ENCODE measurements at regions not wholly inside any gene's neighbourhood (a gene's known extent, or its start where the extent isn't known, plus 50 kb on each side); places are given as distances from the start of the nearest gene placed in this dataset.

DNA sequence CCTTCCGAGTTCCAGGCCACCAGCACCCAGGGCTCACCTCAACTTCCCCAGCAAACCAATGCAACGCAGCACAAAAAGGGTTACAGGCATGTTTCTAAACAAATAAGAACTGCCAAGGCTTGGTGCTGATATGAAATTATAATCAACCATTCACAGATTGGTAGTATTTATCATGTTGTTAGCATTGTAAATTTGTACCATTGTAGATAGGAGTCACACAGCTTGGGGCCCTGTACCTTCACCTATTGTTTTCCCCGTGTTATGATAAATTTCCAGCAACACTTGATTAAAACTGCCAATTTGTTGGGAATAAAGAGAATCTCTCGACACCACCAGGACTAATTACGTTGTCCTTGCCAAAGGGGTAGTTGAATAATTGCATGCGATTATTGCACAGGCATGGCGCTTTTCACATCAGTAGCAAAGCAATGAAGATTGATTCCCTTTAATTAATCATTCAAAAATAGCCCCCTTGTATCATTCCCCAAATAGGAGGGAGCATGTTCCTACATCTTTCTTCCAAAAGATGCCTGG is 454.1 kb downstream of the ZNF608 start:
- no peak for DNase-seq

DNA sequence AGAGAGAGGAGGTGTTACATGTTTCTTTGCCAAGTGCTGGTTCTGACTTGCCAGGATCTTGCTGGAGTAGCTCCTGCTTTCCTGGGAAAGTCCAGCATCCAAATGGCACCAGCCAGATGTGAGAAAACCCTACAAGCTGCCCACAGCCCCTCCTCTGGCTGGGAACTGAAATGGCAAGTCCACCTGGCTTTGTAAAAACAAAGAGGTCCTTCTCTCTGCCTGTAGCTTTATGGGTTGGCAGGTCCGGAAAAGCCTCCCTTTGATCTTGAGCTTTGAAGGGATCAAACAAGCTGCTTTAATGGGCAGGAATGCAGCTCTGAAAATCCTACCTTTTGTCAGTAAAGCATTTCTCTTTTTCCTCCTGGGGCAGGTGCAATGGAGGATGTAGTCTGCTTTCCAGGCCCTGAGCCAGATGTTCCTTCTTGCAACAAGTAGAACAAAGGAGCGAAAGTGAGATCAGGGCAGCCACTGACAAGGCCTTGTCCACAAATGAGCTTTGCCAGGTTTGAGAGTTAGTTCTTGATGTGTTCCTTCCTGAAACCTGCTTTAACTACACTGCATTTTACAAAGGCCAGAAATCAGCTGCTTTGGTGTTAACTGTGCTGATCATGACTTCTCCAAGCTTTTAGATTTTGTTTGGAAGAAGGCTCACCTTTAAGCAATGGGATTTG is 456.7 kb downstream of the ZNF608 start:
- DNase-seq = no peak

DNA sequence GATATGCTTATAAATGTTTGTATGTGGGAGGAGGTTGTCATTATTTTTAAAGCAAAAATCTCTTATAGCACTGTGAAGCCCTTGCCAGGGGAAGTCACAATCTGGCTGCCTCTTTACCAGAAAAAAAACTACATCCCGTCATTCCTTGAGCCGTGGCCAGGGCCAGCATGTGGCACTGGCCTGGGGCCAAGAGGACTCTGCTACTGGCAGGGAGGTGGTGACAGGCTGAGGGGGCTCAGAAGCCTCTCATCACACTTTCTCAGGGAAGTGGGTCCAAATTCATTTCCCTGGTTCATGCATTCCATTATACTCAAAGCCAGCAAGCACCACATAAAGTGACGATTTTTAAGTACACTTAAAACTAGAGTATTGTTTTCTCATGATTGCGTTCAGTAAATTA is 457.3 kb downstream of the ZNF608 start:
- DNase-seq = no peak

DNA sequence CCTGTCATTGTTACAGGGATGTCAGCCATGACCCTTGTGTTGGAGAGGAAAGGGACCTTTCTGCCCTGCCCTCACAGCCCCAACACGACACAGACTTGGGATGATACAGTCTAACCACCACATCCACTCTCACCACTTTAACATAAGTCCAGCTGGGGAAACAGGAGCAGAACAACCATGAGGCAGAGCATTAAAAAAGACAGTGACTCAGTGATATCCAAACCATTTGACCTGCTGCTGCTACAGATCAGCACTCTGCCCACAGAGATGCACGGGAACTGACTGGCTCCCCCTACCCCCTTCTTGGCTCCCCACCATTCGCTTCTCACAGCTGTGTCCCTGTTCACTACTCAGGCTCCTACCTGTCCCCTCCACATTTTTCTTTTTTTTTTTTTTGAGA is 458.6 kb downstream of the ZNF608 start:
- DNase-seq = no peak

DNA sequence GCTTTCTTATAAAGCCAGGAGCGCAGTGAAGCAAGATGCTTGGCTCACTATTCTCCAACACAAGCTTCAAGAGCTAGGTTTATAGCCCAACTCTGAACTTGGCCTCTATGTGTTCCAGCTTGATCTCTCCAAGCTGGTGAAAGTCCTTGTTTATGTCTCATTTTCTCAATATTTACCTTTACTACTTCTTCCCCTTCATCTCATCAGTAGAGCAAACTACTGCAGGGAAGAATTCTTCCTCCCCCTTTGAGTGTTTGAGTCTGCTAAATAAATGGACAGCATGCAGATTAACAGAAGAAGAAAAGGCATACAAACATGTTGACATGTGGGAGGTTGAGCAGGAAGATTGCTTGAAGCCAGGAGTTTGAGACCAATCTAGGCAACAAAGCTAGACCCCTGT is 460.7 kb downstream of the ZNF608 start:
- no peak for DNase-seq

DNA sequence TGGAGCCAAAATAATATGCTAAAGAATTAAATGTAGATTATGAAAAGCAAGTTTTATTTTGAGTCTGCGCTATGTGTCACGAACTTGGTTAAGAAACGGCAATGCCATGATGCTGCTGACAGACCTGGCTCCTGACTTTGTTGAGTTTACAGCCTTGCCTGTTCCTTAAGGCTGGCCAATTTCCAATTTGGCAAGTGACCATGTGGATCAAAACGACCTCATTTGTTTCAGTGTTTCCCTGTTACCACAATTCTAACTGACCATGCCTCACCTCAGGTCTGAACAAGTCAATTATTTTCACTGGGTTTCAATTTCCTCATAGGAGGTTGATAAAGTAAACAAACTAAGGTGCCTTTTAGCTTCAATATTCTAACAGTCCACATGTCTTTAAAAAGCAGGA is 461.4 kb downstream of the ZNF608 start:
- no peak for DNase-seq

DNA sequence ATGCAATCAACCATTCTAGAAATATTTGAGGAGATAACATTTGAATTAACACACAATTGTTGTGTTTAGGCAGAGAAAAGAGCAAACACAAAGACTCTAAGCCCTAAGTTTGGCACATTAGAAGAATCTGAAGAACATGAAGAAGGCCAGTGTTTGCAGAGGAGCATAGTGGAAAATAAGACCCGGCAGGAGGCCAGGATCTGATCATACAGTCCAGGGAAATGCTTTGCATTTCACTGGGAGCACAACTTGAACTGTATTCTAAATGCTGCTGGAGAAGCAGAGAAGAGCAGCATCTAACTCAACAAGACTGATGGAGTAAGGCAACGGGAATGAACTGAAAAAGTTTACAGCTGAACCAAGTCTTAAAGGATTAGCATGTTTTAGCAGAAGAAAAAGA is 463.4 kb downstream of the ZNF608 start:
- no peak for DNase-seq

DNA sequence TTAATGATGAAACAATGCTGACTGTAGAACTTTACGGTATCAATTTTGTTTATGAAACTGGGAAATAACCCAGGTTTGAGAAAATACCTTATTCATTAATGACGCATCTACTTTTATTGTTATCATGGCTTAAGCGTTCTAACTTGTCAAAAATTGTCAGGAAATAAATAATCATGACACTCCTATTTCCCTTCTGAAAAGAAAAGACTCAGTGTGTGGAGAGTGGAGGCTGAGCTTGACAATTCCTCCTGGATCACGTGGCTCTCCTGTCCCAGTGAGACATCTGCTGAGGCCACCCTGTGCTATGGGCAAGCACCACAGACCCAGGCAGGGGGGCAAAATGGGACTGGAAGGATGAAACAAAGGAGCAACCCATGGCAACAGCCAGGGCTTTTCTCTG is 466.4 kb downstream of the ZNF608 start:
- DNase-seq = no peak

DNA sequence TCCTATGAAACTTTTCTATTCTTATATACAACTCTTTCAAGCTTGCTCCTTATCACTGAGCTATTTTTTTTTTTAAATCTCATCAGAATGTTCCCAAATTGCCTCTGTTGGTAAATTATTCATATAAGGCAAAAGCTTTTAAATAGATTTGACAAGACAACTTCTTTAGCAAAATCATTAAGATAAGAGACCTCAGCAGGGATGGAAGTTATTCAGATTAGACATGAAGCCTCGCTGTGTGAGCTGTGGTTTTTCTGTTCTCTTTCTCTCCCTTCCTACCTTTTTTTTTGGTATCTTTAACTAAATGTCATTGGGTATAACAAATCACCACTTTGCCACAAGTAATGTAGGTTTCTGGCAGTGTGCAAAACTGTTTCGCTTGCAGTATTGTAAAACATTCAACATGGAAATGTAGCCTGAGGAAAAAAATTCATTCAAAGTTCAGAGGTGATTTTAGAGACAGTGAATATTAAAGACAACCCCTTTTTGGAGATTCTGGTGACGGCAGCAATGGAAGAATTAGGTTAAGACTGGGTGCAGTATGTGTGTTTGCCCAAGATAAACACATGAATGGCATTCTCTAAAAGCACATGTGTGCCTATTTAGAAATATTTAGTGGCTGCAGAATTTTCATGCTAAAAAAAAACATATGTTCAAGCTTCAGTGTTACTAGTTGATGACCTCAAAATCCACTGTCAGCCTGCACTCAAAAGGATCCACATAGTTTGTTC is 467.1 kb downstream of the ZNF608 start:
- DNase-seq = no peak

DNA sequence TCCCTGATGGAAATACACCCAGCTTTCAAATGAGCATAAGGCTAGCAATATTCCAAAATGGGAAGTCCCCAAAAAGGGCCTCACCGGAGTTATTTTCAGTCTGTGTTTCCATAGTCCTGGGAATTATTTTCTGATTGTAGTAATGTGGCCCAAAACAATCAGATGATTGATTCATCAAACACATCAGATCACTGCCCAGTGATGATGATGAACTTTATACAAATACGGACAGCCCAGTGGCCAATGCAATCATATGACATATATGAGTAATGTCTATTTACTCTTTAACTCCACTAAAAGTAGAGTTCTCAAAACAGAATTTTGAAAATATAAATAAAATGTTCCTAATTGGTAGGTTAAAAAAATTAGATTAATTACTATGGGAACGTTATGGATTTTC is 467.8 kb downstream of the ZNF608 start:
- DNase-seq = no peak

DNA sequence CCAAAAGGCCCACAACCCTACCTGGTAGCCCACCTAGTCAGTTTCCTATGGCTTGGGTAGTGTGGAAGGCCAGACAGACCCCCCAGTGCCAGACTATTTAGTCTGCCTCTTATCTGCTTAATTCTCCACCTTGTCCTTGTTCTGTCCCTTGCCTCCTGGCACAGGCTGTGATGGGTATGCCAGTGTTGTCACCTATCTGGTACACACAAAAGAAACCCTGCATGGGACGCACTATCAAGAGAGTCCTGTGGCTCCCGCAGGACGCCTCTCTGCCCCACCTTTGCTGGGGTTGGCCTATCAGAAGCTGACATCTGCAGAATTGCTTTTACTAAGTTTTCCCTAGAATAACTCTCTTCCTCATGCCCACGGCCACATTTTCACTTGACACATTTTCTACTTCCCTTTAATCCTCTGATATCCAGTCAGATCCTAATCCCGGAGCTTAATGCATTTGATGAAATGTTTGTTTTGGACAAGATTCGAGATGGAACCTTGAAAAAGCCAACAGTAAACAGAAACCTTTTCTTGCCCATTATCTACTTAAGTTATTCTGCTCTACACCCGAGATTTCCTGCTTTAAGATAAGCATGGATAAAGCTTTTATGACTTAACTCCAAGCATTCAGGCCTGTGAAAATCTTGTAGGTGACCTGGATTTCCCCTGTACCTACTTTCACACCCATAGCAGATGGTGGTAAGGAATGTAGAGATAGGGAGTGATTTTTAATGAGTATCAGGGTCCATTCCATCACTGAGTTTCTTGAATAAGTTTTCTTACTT is 468.5 kb downstream of the ZNF608 start:
- no peak for DNase-seq

DNA sequence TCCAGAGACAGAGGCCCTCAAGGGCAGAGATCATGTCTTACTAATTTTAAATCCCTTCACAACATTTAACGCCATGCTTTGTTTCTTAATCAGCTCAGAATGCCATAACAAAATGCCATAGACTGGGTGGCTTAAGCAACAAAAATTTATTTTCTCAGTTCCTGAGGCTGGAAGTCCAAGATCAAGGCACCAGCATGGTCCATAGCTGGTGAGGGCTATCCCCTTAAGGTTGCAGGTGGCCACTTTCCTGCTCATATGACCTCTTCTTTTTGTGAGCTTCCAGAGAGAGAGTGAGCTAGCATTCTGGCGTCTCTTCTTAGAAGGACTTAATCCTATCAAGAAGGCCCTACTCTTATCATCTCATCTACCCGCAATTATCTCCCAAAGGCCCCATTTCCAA is 470.3 kb downstream of the ZNF608 start:
- no peak for DNase-seq

DNA sequence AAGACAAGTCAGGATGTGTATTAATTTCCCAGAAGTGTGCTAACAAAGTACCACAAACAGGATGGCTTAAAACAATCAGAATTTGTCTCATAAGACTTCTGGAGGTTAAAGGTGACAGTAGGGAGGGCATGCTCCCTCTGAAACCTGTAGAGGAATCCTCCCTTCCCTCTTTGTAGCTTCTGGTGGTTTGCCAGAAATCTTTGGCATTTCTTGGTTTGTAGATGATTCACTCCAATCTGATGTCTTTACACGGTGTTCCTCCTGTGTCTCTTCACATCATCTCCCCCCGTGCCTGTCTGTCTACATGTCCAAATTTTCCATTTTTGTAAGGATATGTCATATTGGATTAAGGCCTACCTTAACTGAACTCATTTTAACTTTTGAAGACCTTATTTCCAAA is 471.5 kb downstream of the ZNF608 start:
- DNase-seq = no peak

DNA sequence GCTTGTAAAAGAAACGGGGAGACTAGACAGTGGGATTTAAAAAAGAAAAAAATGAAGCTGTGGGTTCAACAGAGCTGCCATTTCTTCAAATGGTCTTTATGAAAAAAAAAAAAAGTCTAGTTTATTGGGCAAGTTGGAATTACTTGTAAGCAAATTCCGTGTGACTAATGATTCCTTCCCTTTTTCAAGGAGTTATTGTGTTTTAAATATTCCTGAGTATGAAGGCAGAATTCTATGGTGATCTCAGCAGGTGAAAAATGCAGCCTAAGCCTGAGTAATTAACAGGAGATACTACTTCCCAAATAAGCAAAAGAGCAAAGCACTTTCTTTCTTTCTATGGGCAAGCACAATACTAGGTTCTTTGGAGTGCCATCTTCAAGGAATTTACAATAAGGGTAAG is 481.9 kb downstream of the ZNF608 start:
- DNase-seq = no peak

DNA sequence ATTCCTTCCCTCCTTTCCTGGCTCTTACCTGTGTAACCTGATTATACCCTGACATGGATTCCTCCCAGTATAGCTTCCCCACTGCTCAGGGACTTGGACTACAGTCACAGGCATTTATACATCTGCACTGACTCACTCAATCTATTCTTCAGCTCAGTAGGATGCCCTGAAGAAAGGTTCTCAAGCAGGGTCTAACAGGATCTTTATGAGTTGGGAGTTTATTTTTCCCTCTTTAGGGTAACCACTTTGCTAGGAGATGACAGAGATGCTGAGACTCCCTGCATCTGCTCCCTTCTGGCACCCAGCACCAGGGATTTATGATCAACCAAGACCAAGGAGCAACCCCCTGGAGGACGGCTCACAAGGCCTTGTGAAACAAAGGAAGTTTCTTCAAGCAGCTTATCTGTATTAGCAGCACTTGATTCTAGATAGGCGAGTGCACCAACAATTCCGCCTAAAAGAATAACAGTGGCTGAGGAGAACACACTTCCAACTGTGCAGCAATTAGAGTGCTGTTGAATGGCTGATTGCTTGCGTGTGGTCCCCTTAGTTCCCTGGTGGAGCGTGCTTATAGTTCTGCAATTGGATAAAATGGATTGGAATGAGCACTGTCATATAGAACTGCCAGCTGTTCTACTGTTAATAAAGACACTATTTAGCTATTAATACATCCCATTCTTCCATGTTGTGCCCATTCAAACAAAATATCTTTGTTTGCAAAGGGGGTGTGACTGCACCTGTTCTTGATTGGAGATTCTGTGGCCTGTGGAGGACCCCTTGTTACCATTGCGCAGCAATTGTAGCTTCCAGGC is 482.6 kb downstream of the ZNF608 start:
- DNase-seq = peak; percentile 50

DNA sequence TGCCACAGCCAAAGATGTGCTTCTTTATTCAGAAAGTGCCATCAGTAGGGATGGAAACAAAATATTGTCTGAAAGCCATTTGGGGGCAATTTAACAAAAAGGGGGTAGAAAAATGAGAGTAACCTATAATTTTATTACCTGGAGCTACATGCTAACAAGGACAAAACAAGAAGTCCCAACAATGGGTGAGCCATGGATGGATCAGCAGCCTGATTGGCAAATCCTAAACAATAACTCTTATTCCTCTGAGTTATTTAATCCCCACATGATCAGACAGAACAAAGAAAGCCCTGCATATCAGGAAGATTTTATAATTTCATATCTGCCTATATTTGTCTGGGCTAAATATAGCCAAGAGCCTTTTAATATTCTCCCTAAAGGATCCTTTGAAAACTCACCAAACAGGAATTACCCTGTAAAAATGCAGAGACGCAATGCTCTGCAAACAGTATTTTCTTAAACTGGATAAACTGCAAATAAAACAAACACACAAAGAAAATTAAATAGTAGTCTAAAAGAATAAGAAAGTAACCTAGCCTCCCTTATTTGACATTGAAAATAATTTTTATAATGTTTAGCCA is 483.4 kb downstream of the ZNF608 start:
- DNase-seq = no peak

DNA sequence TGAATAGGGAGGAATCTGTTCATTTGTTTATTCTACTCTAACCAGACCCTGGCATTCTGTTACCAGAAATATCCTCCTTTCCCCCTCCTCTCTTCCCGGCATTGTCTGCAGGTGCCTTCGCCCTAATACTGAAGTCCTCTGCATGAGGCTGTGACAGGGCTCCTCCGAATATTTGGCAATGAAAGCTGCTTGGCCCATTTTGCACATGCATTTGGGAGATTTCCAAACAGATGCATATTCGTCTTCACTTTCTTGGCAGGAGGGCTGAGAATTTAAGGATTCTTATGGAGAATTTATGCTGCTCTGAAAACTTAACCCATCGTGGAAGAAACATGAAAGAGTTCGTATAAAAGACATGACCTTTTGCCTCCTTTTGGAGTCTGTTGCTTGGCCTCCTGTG is 484.0 kb downstream of the ZNF608 start:
- DNase-seq = no peak

DNA sequence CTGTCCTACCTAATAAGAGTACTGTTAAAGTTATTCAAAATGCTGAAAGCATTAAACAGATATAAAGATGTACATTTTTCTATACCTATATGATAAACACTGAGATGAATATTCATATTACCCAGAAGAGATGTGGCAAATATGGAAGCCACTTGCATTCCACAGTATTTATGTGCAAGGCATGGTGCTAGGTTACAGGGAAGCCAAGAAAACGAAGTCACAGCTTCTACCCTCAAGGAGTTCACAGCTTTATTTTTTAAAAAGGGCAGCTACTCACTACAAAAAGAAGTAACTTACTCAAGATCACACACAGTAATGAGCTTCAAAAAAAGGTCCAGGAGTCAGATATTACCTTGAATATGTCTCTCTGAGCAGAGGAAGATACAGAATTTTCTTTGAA is 484.6 kb downstream of the ZNF608 start:
- DNase-seq = no peak

DNA sequence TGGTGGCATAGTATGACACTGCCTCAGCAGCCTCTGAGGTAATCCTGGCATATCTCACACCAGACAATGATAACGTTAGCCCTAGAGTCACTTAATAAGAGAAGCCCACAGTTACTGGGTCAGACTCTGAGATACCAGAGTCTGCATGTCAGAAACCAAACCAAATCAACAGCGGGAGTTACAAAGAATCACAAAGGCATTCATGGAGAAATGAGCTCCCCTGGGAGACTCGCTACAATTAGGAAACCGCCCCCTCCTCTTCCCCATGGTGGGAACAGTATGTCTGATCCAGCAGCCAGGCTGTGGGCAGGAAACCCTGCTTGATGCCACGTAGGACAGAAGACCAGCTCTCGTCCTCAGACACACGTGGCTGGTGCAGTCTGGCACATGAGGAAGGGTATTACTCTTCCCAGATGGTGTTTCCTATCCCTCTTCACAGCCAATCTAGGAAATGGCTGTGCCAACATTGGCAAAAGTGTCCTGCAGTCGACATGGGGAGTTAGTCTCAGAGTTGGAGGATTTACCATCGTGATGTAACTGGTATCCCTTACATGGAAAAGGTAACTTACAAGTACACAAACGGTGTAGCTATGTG is 485.4 kb downstream of the ZNF608 start:
- DNase-seq = no peak

DNA sequence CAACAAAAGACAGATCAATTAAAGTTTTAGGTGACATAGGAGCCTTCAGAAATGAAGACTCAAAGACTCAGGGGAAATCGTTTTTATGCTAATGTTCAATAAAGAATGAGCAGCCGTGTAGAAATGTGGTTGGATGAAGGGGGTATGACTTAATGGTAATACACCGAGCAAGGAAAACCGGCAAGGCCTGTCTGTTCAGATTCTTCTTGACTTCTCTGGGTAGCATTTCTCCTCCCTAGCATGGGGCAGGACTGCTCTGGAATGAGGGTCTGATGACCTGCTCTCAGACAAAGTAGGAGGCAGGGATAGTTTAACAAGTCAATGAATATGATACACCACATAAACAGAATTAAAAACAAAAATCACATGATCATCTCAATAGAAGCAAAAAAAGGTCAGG is 487.4 kb downstream of the ZNF608 start:
- DNase-seq = no peak

DNA sequence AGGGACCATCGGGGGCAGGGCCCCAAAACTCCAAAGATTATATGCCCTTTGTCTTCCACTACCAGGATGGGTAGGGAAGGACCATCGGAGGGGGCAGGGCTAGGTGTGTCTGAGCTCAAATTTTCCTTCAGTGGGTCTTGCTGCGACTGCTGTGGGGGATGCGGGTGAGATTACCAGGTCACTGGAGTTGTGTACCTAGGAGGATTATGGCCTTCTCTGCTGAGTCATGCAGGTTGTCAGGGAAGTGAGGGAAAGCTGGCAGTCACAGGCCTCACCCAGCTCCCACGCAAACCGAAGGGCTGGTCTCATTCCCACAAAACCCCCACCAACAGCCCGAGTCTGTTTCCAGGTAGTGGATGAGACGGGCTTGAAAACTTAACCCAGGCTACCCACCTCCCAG is 489.4 kb downstream of the ZNF608 start:
- no peak for DNase-seq

DNA sequence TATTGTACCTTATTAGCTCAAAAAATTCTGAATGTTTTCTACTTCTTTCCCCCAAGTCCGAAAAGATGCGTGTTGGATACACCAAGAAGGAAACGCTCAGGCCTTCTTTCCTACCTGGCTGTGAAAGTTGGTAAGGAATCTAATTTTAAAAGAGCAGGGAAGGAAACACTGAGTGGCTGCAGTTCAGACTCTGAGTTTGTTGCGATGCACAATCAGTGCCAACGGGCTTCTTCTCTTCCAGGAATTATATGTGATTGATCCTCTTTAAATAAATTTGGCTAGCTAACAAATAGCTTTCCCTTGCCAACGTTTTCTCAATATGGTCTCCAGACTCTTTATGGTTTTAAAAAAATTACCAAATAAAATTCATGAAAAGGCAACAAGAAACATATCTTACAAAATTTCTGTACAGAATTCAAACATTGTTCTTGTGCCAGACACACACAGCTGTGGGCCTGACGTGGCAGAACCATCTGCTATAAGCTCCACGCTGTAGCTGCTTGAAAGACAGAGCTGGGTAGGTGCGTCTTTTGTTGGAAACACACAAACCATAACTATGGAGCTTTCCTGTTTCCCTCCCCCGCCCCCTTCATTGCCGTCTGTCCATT is 493.1 kb downstream of the ZNF608 start:
- no peak for DNase-seq
